Ishikawa (cell line): ENCODE measurements at regions not wholly inside any gene's neighbourhood (a gene's known extent, or its start where the extent isn't known, plus 50 kb on each side); places are given as distances from the start of the nearest gene placed in this dataset.

Experiments
- CEBPB ChIP-seq: IDR thresholded peaks from 2 replicates; pipeline ENCODE4 v1.6.1; 2012
- CREB1 ChIP-seq: IDR thresholded peaks from 2 replicates; pipeline ENCODE4 v1.6.1; 2012; ENCODE audit warnings: low read depth
- EGR1 ChIP-seq: IDR thresholded peaks from 2 replicates; pipeline ENCODE4 v1.6.1; 2012
- EP300 ChIP-seq: IDR thresholded peaks from 2 replicates; pipeline ENCODE4 v1.6.1; 2012; ENCODE audit warnings: borderline replicate concordance
- FOXM1 ChIP-seq: IDR thresholded peaks from 2 replicates; pipeline ENCODE4 v1.6.1; 2012; ENCODE audit warnings: low read depth, borderline replicate concordance
- MAX ChIP-seq: IDR thresholded peaks from 2 replicates; pipeline ENCODE4 v1.6.1; 2012
- NFIC ChIP-seq: IDR thresholded peaks from 2 replicates; pipeline ENCODE4 v1.6.1; 2012
- RAD21 ChIP-seq: IDR thresholded peaks from 2 replicates; pipeline ENCODE4 v1.6.1; 2012; ENCODE audit warnings: low read depth
- REST ChIP-seq: IDR thresholded peaks from 2 replicates; pipeline ENCODE4 v1.6.1; 2012; ENCODE audit warnings: low read depth, mild to moderate bottlenecking
- TAF1 ChIP-seq: IDR thresholded peaks from 2 replicates; pipeline ENCODE4 v1.6.1; 2012; ENCODE audit warnings: low read depth, mild to moderate bottlenecking
- TCF12 ChIP-seq: IDR thresholded peaks from 2 replicates; pipeline ENCODE4 v1.6.1; 2012; ENCODE audit warnings: low read depth
- TEAD4 ChIP-seq: IDR thresholded peaks from 2 replicates; pipeline ENCODE4 v1.6.1; 2012
- USF1 ChIP-seq: IDR thresholded peaks from 2 replicates; pipeline ENCODE4 v1.6.1; 2012
- YY1 ChIP-seq: IDR thresholded peaks from 2 replicates; pipeline ENCODE4 v1.6.1; 2012; ENCODE audit warnings: low read depth
- ZBTB7A ChIP-seq: IDR thresholded peaks from 2 replicates; pipeline ENCODE4 v1.6.1; 2012; ENCODE audit warnings: low read depth

GRCh38 chr11:10382518-10382917 lies 72.5 kb upstream of the AMPD3 start:
- no peak for TF ChIP-seq USF1
- TF ChIP-seq TCF12: no peak
- no peak for TF ChIP-seq REST
- no peak for TF ChIP-seq EGR1
- TF ChIP-seq RAD21: no peak
- TF ChIP-seq EP300: no peak
- TF ChIP-seq TEAD4: no peak
- TF ChIP-seq YY1: no peak
- no peak for TF ChIP-seq MAX
- no peak for TF ChIP-seq TAF1
- TF ChIP-seq FOXM1: no peak
- TF ChIP-seq ZBTB7A: no peak
- no peak for TF ChIP-seq CREB1
- TF ChIP-seq CEBPB: no peak
- TF ChIP-seq NFIC: no peak

GRCh38 chr11:10385696-10386095 lies 69.4 kb upstream of the AMPD3 start:
- TF ChIP-seq YY1 (no peak), EP300 (no peak), USF1 (no peak), ZBTB7A (no peak), TCF12 (no peak), CREB1 (no peak), CEBPB (no peak), NFIC (no peak)

GRCh38 chr11:10386361-10386760 lies 68.7 kb upstream of the AMPD3 start:
- TF ChIP-seq TCF12: no peak
- no peak for TF ChIP-seq CREB1
- no peak for TF ChIP-seq EP300
- TF ChIP-seq RAD21: no peak

- TF ChIP-seq TAF1 (no peak), TCF12 (no peak), ZBTB7A (no peak), CEBPB (no peak), MAX (no peak), EGR1 (no peak), REST (no peak), YY1 (no peak), NFIC (no peak), USF1 (no peak), RAD21 (no peak), CREB1 (no peak), TEAD4 (no peak), EP300 (no peak), FOXM1 (no peak)
Measured at GRCh38 chr11:10386861-10387205, 68.2 kb upstream of the AMPD3 start.

GRCh38 chr11:10387206-10388083 lies 67.6 kb upstream of the AMPD3 start:
- TF ChIP-seq CEBPB: no peak
- no peak for TF ChIP-seq FOXM1
- TF ChIP-seq YY1: no peak
- TF ChIP-seq CREB1: no peak

- TF ChIP-seq CREB1 (no peak), RAD21 (no peak), CEBPB (no peak), TEAD4 (no peak), NFIC (no peak), EP300 (no peak), ZBTB7A (no peak), USF1 (no peak), EGR1 (no peak), REST (no peak), TAF1 (no peak), YY1 (no peak), TCF12 (no peak), FOXM1 (no peak), MAX (no peak)
Measured at GRCh38 chr11:10388101-10388500, 67.0 kb upstream of the AMPD3 start.
